AG09309 (cell line): ENCODE measurements at regions not wholly inside any gene's neighbourhood (a gene's known extent, or its start where the extent isn't known, plus 50 kb on each side); places are given as distances from the start of the nearest gene placed in this dataset.

Experiments used
- DNase-seq: peaks from one replicate; pipeline ENCODE4 v3.0.0-alpha.2; 2010; ENCODE audit warnings: low read depth
- H3K4me3 ChIP-seq: 2 replicates; pipeline ENCODE4 v1.5.1; 2011; ENCODE audit warnings: mild to moderate bottlenecking, low read depth, low read length, moderate library complexity; ENCODE audit not compliant: control insufficient read depth
- CTCF ChIP-seq: IDR thresholded peaks from 2 replicates; pipeline ENCODE4 v1.5.1; 2011; ENCODE audit warnings: mild to moderate bottlenecking, low read depth, low read length, inconsistent platforms; ENCODE audit not compliant: insufficient read depth, control insufficient read depth; ENCODE audit errors: missing control alignments

DNA sequence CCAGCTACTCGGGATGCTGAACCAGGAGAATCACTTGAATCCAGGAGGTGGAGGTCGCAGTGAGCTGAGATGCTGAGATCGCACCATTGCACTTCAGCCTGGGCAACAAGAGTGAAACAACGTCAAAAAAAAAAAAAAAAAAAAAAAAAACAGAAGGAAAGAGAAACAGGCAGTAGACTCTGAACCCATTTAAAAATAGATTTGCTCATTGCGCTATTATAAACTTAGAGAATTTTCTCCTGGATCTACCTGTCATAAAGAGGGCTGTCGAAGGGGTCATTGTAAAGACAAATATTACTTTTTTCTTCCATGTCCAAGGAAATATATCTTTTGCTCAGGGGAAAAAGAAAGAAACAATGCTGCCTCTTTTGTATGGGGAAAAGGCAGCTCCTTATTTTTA lies 425.0 kb upstream of the ID2 start:
- no peak for DNase-seq
- TF ChIP-seq CTCF: no peak
- no peak overlapping the region for H3K4me3 ChIP-seq

DNA sequence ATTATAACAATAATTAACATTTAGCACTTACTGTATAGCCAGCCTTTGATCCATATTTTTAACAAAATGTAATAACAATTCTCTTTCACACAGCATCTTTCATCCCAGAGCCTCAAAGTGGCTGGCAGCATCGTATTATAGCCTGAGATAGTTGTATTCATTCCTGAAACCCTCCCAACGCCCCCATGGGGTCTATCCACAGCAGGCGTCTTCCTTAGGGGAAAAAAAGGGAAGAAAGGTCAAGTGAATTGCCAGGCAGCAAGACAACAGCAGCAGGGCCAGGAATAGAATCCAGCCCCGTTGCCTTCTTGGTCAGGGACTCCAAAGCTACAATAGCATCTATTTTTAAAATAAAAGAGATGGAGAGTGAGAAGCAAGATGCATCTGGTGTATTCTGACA lies 424.4 kb upstream of the ID2 start:
- no peak for TF ChIP-seq CTCF
- no peak for DNase-seq
- no peak overlapping the region for H3K4me3 ChIP-seq

DNA sequence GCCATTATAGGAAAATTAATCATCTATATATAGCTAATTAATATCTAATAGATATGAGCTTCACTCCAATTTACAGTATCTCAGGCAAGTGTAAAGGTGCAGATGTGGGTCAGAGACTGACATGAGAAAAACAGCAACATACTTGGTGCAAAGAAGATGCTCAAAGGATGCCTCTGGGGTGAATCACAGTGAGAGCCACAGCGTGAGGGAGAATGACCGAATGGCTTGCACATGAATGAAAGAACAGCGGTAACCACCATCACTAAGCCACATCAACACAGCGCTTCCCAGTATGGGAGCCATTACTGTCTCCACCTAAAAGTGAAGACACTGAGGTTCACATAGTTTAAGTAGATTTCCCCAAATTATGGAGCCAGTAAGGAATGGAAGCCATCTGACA lies 423.4 kb upstream of the ID2 start:
- no peak for TF ChIP-seq CTCF
- H3K4me3 ChIP-seq: no peak overlapping the region
- no peak for DNase-seq

DNA sequence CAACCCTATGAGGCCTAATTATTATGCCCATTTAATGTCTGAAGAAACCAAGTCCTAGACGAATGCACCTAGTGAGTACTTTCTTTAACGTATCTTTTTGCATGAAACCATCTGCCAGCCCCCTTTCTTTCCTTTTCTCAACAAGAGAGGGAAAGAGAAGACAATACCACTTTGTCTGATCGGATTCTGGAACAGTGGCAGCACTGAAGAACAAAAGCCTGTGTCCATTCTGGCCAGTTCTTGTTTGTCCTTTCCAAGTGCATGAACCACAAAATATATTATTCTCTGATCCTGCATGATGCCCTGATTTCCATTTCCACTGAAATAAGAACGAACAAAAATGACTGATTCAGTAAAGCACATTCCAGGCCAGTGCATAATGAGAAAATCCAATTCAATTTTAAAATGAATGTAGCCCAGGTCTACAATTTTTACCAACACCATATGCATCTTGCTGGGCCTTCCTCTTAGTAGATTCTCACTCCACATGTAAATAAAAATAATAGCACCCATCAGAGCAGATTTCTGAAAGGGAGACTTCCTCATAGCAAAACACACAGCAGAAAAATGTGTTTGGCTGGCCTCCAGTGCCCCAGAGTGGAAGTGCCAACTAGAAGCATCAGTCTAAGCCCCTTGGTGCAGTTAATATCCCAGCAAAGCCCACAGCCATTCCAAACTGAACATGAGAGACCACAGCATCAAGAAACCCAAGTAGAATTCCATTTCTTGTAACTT lies 422.6 kb upstream of the ID2 start:
- H3K4me3 ChIP-seq: no peak overlapping the region
- DNase-seq: no peak
- TF ChIP-seq CTCF: no peak

GRCh38 chr2:8259841-8260178 lies 422.0 kb upstream of the ID2 start:
- TF ChIP-seq CTCF: no peak
- DNase-seq: no peak

GRCh38 chr2:8260213-8260612 lies 421.6 kb upstream of the ID2 start:
- no peak for DNase-seq
- no peak overlapping the region for H3K4me3 ChIP-seq
- no peak for TF ChIP-seq CTCF

More at GRCh38 chr2:8259841-8260178, 422.0 kb upstream of the ID2 start:
- H3K4me3 ChIP-seq: no peak overlapping the region
